GM20000 (cell line): ENCODE measurements at regions not wholly inside any gene's neighbourhood (a gene's known extent, or its start where the extent isn't known, plus 50 kb on each side); places are given as distances from the start of the nearest gene placed in this dataset.

Source experiments
- DNase-seq: peaks from one replicate; pipeline ENCODE4 v3.0.0; 2012; ENCODE audit warnings: low spot score
- TF ChIP-seq, protein P1 (sequence below): IDR thresholded peaks from 2 replicates; pipeline ENCODE4 v1.5.1; 2012; ENCODE audit warnings: mild to moderate bottlenecking, control low read depth; ENCODE audit errors: extremely low read depth, missing control alignments

DNA sequence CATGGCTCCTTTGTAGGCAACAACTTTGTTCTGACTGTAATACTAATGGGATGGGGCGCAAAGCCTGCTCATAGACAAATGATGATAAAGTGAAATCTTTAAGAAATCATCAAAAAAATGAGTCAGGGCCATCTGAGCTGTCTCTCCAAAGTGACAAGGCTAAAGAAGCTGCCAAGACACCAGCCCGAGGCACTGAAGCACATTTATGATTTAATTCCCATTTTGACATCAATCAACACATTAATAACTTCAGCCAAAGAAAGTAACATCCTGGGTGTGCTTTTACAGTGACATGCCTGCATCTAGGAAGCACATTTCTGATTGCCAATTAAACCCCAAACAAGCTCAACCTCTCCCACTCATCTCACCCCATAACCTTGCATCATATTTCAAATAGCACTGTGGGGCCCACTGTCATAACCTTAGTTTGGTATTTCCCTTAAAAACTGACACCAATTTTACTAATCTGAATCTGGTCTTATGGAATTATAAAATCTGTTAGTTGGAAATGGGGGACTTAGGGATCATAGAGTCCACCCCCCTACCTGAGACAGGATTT is 676.6 kb downstream of the TOX3 start:
- no peak for DNase-seq
- TF ChIP-seq, protein P1, sequence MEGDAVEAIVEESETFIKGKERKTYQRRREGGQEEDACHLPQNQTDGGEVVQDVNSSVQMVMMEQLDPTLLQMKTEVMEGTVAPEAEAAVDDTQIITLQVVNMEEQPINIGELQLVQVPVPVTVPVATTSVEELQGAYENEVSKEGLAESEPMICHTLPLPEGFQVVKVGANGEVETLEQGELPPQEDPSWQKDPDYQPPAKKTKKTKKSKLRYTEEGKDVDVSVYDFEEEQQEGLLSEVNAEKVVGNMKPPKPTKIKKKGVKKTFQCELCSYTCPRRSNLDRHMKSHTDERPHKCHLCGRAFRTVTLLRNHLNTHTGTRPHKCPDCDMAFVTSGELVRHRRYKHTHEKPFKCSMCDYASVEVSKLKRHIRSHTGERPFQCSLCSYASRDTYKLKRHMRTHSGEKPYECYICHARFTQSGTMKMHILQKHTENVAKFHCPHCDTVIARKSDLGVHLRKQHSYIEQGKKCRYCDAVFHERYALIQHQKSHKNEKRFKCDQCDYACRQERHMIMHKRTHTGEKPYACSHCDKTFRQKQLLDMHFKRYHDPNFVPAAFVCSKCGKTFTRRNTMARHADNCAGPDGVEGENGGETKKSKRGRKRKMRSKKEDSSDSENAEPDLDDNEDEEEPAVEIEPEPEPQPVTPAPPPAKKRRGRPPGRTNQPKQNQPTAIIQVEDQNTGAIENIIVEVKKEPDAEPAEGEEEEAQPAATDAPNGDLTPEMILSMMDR: no peak

DNA sequence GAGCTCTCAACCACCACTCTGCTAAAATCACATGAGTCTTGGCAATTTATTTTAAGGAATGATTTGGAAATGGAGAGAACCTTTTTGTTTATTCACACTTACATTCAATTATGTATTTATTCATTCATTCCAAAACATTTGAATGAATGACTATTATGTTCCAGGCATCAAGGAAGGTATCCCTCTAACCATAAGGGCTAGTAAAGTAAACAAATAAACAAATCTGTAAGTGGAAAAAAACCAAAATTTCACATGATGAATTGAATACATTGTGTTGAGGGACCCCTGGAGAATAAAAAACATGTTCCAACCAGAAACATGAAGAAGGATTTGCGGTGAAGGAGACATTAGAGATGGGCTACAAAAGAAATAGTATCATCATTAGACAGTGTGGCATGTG is 677.8 kb downstream of the TOX3 start:
- DNase-seq: no peak
- TF ChIP-seq, protein P1: no peak

DNA sequence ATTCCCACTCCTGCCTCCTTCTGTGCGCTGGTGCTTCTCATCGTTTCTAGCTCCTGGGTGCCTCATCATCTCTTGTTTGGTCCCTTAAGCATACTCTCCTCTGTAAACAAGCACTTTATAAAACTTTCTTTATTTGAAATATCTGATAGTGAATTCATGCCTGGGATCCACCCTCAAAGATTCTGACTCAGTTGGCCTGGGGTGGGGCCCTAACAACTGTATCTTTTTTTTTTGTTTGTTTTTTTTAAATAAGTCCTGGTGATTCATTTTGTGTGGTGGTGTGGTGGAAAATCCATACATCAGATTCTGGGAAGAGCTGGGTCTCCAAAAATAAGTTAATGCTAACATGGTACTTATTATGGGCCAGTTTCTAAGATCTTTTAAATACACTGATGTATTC is 678.3 kb downstream of the TOX3 start:
- TF ChIP-seq, protein P1: no peak
- no peak for DNase-seq

DNA sequence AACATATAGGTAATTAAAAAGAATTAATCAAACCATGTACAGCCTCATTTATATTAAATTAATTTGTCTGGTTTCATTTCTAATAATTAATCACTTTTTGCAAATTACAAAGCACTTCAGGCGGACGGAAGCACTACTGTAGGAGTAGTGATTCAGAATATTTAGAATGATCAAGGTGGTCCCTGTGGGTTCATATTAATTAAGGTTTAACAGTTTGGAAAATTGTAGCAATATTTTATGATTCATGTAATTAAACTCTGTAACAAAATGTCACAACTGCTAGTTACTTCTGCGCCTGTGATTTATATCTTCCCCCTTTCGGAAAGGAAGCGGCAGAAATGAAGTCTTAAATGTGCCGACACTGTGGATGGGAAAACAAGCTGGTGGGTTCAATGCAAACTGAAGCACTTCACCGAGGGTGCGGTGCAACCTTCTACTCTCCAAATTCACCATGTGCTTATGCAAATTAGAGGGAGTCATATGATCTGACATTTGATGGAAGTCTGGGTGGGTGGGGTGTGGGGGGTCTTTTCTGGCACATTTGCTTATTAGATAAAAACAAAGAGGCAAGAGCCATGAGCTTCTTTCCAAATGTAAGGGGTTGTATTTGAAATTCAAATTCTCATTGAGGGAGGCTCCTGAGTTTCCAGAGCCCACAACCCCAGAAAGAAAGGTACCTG is 679.4 kb downstream of the TOX3 start:
- TF ChIP-seq, protein P1: no peak
- DNase-seq: no peak

DNA sequence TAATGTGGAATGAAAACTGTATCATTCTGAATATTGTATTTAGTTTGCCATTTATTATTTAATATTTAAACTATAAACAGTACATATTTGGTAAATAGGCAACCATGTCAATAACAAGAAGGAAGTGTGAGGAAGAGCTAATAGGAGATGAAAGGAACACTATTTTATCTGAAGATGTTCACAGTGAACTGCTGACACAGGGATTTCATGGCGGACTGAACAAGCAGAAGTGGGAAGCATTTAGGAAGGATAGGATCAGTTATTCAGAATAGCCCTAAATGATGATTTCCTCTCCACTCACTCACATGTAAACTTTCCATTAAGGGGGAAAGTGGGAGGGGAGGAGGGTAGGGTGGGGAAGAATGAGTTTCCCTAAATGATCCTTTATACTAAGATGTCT is 682.4 kb downstream of the TOX3 start:
- no peak for DNase-seq
- TF ChIP-seq, protein P1: no peak

DNA sequence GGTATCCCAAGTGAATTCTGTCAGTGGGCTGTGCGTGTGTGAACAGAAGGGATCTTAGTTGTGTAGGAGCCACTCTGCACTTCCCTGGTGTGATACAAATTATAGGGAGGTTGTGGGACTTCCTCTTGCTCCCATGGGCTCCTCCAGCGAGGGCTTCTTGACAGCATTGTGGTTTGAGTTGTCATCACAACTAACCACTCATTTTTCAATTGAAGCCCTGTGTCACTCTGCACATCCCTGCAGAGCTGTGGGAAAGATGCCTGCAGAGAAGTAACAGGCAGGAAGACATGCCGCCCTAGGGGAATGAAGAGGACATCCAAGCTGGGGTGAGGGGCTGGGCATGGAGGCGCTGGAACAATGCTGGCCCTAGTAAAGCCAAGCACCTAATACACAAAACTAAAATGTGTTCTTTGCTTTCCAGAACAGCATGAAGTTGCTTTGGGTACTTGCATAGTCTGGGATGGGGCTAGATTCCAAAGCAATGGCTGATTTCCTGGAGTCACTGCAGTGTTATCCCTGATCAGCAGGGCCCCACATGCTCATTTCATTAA is 692.5 kb downstream of the TOX3 start:
- TF ChIP-seq, protein P1: no peak
- DNase-seq: no peak

DNA sequence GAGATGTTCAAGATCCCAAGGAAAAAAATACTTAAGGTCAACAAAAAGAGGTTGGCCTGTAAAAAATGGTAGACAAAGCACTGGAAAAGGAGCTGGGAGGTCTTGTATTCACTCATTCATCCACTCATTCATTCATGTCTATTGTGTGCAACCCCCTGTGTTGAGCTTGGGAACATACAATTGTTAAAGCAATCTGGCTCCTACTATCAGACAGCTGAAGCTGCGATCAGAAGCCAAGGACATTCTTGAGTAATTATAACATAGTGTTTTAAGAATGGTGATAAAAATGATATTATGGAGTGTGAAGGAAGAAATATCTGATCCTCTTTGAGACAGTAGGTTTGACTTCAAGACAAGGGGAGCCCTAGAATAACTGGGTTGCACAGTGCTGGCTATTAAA is 693.4 kb downstream of the TOX3 start:
- DNase-seq: no peak
- TF ChIP-seq, protein P1: no peak
